ENCODE measurements at regions not wholly inside any gene's neighbourhood (a gene's known extent, or its start where the extent isn't known, plus 50 kb on each side); places are given as distances from the start of the nearest gene placed in this dataset.

GRCh38 chr17:33797181-33797580 lies 457.9 kb upstream of the CCL2 start:
- no peak for DNase-seq

- no peak for DNase-seq
Measured at GRCh38 chr17:33798308-33798707, 456.8 kb upstream of the CCL2 start.

- DNase-seq, result no peak
Measured at GRCh38 chr17:33802349-33803198, 452.5 kb upstream of the CCL2 start.

GRCh38 chr17:33803199-33803685 lies 451.8 kb upstream of the CCL2 start:
- no peak for DNase-seq

- DNase-seq, result no peak
Measured at GRCh38 chr17:33803686-33804085, 451.4 kb upstream of the CCL2 start.

- DNase-seq, result no peak
Measured at GRCh38 chr17:33804401-33804800, 450.7 kb upstream of the CCL2 start.

- DNase-seq, result no peak
Measured at GRCh38 chr17:33806631-33807030, 448.5 kb upstream of the CCL2 start.

GRCh38 chr17:33809748-33810147 lies 445.3 kb upstream of the CCL2 start:
- no peak for DNase-seq

- DNase-seq, result no peak
Measured at GRCh38 chr17:33811004-33811760, 443.9 kb upstream of the CCL2 start.

- no peak for DNase-seq
Measured at GRCh38 chr17:33811984-33812577, 443.0 kb upstream of the CCL2 start.

- DNase-seq, result no peak
Measured at GRCh38 chr17:33814852-33815251, 440.2 kb upstream of the CCL2 start.

GRCh38 chr17:33816036-33816435 lies 439.0 kb upstream of the CCL2 start:
- no peak for DNase-seq

GRCh38 chr17:33816842-33817617 lies 438.1 kb upstream of the CCL2 start:
- no peak for DNase-seq

- DNase-seq, result no peak
Measured at GRCh38 chr17:33819539-33819938, 435.5 kb upstream of the CCL2 start.

GRCh38 chr17:33832262-33832661 lies 422.8 kb upstream of the CCL2 start:
- no peak for DNase-seq

GRCh38 chr17:33837281-33837680 lies 417.8 kb upstream of the CCL2 start:
- DNase-seq, result no peak

- DNase-seq, result no peak
Measured at GRCh38 chr17:33838281-33838680, 416.8 kb upstream of the CCL2 start.

- DNase-seq, result no peak
Measured at GRCh38 chr17:33847900-33848299, 407.2 kb upstream of the CCL2 start.

GRCh38 chr17:33848433-33848832 lies 406.7 kb upstream of the CCL2 start:
- DNase-seq, result no peak

GRCh38 chr17:33854596-33854995 lies 400.5 kb upstream of the CCL2 start:
- DNase-seq, result no peak

GRCh38 chr17:33858121-33858520 lies 397.0 kb upstream of the CCL2 start:
- DNase-seq, result no peak

- DNase-seq, result no peak
Measured at GRCh38 chr17:33858682-33859081, 396.4 kb upstream of the CCL2 start.
